Activated CD8-positive, alpha-beta T cell treated with anti-CD3 and anti-CD28 coated beads for 36 hours (primary cell): ENCODE measurements at regions not wholly inside any gene's neighbourhood (a gene's known extent, or its start where the extent isn't known, plus 50 kb on each side); places are given as distances from the start of the nearest gene placed in this dataset.
A peak's percentile ranks its signal among the peaks of the same experiment; 100 is the strongest.
"Not testable (repeated sequence)": the region's sequence is repeated elsewhere in the genome, so short reads cannot be mapped to it uniquely, and the experiment has no call there.

ENCODE experiments used
- ATAC-seq: fragments of 200-7000 bp; cut with Tn5 transposase; one replicate; pipeline ENCODE4 v1.10.0; 2021; ENCODE audit warnings: mild to moderate bottlenecking, moderate library complexity
- CTCF ChIA-PET: fragments of 350-600 bp; sonication (Branson Sonifier 250); formaldehyde crosslinking; loops from one replicate; lab custom pipeline; 2021; ENCODE audit warnings: antibody characterized with exemption; lab: Charles Lee
- POLR2A ChIA-PET: fragments of 350-600 bp; sonication (Branson Sonifier 250); formaldehyde crosslinking; loops from one replicate; lab custom pipeline; 2021; ENCODE audit warnings: antibody characterized with exemption; lab: Charles Lee
- DNase-seq: peaks from one replicate; pipeline ENCODE4 v3.0.0-alpha.2; 2020
- H3K27ac Mint-ChIP-seq: one replicate; pipeline ENCODE4 v1.8.0; 2021; ENCODE audit warnings: mild to moderate bottlenecking, mixed read lengths
- H3K27me3 Mint-ChIP-seq: one replicate; pipeline ENCODE4 v1.8.0; 2021; ENCODE audit warnings: mixed read lengths
- H3K36me3 Mint-ChIP-seq: one replicate; pipeline ENCODE4 v1.8.0; 2021; ENCODE audit warnings: low read depth, mixed read lengths
- H3K4me1 Mint-ChIP-seq: one replicate; pipeline ENCODE4 v1.8.0; 2021; ENCODE audit warnings: low read depth, mixed read lengths
- H3K4me3 Mint-ChIP-seq: one replicate; pipeline ENCODE4 v1.8.0; 2021; ENCODE audit warnings: mild to moderate bottlenecking, moderate library complexity, mixed read lengths
- H3K9me3 Mint-ChIP-seq: one replicate; pipeline ENCODE4 v1.8.0; 2021; ENCODE audit warnings: mixed read lengths
- intact Hi-C: fragments of 100-400 bp; cut with micrococcal nuclease; formaldehyde crosslinking; loops from one replicate; pipeline ENCODE4 v1.10.0; 2022

GRCh38 chr12:54105809-54106208, 52.2 kb downstream of the HOXC4 start:
- CTCF ChIA-PET, POLR2A ChIA-PET, ATAC-seq, intact Hi-C loops, H3K36me3 Mint-ChIP-seq, DNase-seq, H3K27ac Mint-ChIP-seq, H3K4me3 Mint-ChIP-seq, H3K9me3 Mint-ChIP-seq, H3K4me1 Mint-ChIP-seq: not testable (repeated sequence)
- H3K27me3 Mint-ChIP-seq = peaks cover 49% of the 10 kb centered on the region

GRCh38 chr12:54106252-54106651, 52.6 kb downstream of the HOXC4 start:
- CTCF ChIA-PET, ATAC-seq, H3K9me3 Mint-ChIP-seq, H3K27ac Mint-ChIP-seq, DNase-seq, H3K4me1 Mint-ChIP-seq, POLR2A ChIA-PET, H3K4me3 Mint-ChIP-seq, H3K36me3 Mint-ChIP-seq, intact Hi-C loops: not testable (repeated sequence)
- H3K27me3 Mint-ChIP-seq = peaks cover 50% of the 10 kb centered on the region

- CTCF ChIA-PET, H3K27ac Mint-ChIP-seq, POLR2A ChIA-PET: not testable (repeated sequence)
Observed at GRCh38 chr12:54106803-54107579, 53.4 kb downstream of the HOXC4 start.

GRCh38 chr12:54112336-54112735, 58.7 kb downstream of the HOXC4 start:
- H3K27me3 Mint-ChIP-seq = peaks cover 37% of the 10 kb centered on the region
- CTCF ChIA-PET, H3K9me3 Mint-ChIP-seq, POLR2A ChIA-PET, H3K36me3 Mint-ChIP-seq, H3K4me3 Mint-ChIP-seq, ATAC-seq, intact Hi-C loops, H3K27ac Mint-ChIP-seq, DNase-seq, H3K4me1 Mint-ChIP-seq: not testable (repeated sequence)

More at GRCh38 chr12:54106803-54107579, 53.4 kb downstream of the HOXC4 start:
- H3K36me3 Mint-ChIP-seq, DNase-seq, H3K4me3 Mint-ChIP-seq, H3K9me3 Mint-ChIP-seq, H3K4me1 Mint-ChIP-seq, ATAC-seq, intact Hi-C loops: not testable (repeated sequence)
- H3K27me3 Mint-ChIP-seq = peaks cover 51% of the 10 kb centered on the region

GRCh38 chr12:54116055-54116454, 62.4 kb downstream of the HOXC4 start:
- H3K9me3 Mint-ChIP-seq, DNase-seq, CTCF ChIA-PET, POLR2A ChIA-PET, H3K4me1 Mint-ChIP-seq, H3K4me3 Mint-ChIP-seq, intact Hi-C loops, H3K27ac Mint-ChIP-seq, H3K36me3 Mint-ChIP-seq, ATAC-seq: not testable (repeated sequence)
- peaks cover 17% of the 10 kb centered on the region for H3K27me3 Mint-ChIP-seq

GRCh38 chr12:54117392-54117791, 63.8 kb downstream of the HOXC4 start:
- H3K4me1 Mint-ChIP-seq, ATAC-seq, intact Hi-C loops, H3K4me3 Mint-ChIP-seq, H3K9me3 Mint-ChIP-seq, POLR2A ChIA-PET, H3K36me3 Mint-ChIP-seq, CTCF ChIA-PET, DNase-seq, H3K27ac Mint-ChIP-seq: not testable (repeated sequence)
- H3K27me3 Mint-ChIP-seq = peaks cover 16% of the 10 kb centered on the region

GRCh38 chr12:54119082-54119481, 65.4 kb downstream of the HOXC4 start:
- H3K36me3 Mint-ChIP-seq, H3K4me1 Mint-ChIP-seq, ATAC-seq, H3K4me3 Mint-ChIP-seq, POLR2A ChIA-PET, H3K9me3 Mint-ChIP-seq, intact Hi-C loops, DNase-seq, CTCF ChIA-PET, H3K27ac Mint-ChIP-seq: not testable (repeated sequence)
- H3K27me3 Mint-ChIP-seq = peaks cover 29% of the 10 kb centered on the region

GRCh38 chr12:54123981-54124380, 64.8 kb downstream of the SMUG1 start:
- intact Hi-C loops, POLR2A ChIA-PET, DNase-seq, H3K9me3 Mint-ChIP-seq, H3K36me3 Mint-ChIP-seq, H3K27ac Mint-ChIP-seq, ATAC-seq, H3K4me3 Mint-ChIP-seq, CTCF ChIA-PET: not testable (repeated sequence)
- H3K4me1 Mint-ChIP-seq = peaks cover 17% of the 10 kb centered on the region
- H3K27me3 Mint-ChIP-seq = peaks cover 51% of the 10 kb centered on the region

DNA sequence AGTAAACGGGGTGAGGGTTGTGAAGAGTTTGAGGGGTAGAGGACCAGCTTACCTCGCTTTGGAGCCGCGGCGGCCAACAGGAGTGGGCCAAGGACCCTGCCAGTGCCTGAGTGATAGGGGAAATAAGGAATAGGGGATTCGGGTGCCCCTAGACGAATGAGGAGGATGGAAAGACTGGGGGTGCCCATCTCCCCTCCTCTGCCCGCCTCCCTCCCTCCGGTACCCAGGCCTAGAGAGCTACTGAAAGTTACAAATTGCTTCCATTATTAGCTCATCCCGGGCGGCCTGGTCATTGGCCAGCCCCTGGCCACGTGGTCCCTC, 63.1 kb downstream of the SMUG1 start:
- peaks cover 54% of the 10 kb centered on the region for H3K27me3 Mint-ChIP-seq
- H3K4me1 Mint-ChIP-seq = peaks cover 17% of the 10 kb centered on the region
- intact Hi-C loops, H3K9me3 Mint-ChIP-seq, CTCF ChIA-PET, H3K27ac Mint-ChIP-seq, DNase-seq, H3K36me3 Mint-ChIP-seq, POLR2A ChIA-PET: not testable (repeated sequence)
- H3K4me3 Mint-ChIP-seq = peak overlapping the region; percentile 45
- peak; percentile 17 for ATAC-seq
